Central memory CD4-positive, alpha-beta T cell (primary cell): ENCODE measurements at regions not wholly inside any gene's neighbourhood (a gene's known extent, or its start where the extent isn't known, plus 50 kb on each side); places are given as distances from the start of the nearest gene placed in this dataset.
"Not testable (repeated sequence)": the region's sequence is repeated elsewhere in the genome, so short reads cannot be mapped to it uniquely, and the experiment has no call there.

Experiments used
- DNase-seq: peaks from one replicate; pipeline ENCODE4 v3.0.0; 2022

- no peak for DNase-seq
Measured at GRCh38 chr14:45811155-45811554, 558.2 kb upstream of the MIS18BP1 start.

DNA sequence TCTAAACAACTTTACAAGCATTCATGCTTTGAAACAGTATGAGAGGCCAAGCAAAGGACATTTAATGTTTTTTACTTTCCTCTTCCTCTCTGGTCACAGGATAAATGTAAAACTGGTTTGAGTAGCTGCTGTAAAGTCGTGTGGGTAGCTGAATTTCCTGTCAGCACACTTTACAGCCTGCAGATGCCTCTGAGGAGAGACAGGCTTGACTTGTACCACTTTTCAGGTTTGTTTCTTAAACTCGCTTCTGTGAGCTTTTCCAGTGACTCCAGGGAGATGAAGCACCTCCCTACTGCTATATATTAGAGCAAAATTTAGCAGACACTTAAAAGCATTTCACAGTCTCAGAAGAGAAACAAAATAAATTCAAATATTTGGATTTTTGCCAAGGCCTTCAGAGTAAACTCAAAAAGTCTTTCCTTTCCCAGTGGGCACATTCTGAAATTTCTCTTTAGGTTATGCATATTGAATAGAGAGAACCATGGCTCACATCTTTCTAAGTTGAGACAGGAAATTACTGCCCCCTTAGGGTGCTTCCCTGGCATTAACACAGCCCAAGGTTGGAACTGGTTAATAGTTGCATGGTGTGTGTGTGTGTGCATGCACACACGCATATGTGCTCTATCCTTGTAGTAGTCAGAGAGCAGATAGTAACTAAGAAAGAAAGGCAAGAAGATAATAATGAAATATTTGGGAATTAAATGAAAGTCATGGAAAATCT, 557.3 kb upstream of the MIS18BP1 start:
- no peak for DNase-seq

DNA sequence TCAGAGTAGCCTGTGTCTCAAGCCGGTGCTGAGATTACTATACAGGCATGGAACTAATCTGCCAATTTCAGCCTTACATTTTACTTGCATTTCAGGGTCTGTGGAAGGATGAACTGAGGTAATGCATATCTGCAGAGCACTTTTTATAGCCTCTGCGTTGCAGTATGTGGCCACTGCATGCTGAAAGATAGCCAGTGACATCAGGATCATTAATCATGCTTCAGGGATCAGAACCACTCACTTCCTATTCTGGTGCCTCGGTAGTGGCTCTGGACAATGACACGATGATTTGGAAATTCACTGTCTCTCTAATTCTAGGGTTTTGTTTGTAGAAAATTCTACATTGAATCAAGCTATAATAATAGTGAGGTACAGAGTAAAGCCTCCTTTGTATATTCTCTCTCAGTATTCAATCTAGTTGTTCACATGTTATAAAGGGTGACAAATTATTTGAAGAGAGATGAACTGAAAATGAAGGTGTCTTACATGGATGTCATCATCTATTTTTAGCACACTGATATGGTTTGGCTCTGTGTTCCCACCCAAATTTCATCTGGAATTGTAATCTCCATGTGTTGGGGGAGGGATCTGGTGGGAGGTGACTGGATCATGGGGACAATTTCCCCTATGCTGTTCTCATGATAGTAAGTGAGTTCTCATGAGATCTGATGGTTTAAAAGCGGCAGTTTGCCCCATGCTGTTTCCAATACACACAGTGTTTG, 554.3 kb upstream of the MIS18BP1 start:
- DNase-seq, result no peak

GRCh38 chr14:45799511-45799910, 546.5 kb upstream of the MIS18BP1 start:
- DNase-seq, result no peak

GRCh38 chr14:45798659-45799058, 545.7 kb upstream of the MIS18BP1 start:
- DNase-seq, result no peak

DNA sequence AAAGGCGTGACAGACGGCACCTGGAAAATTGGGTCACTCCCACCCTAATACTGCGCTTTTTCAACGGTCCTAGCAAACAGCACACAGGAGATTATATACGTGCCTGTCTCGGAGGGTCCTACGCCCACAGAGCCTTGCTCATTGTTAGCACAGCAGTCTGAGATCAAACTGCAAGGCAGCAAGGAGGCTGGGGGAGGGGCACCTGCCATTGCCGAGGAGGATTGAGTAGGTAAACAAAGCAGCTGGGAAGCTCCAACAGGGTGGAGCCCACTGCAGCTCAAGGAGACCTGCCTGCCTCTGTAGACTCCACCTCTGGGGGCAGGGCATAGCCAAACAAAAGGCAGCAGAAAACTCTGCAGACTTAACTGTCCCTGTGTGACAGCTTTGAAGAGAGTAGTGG, 543.0 kb upstream of the MIS18BP1 start:
- not testable (repeated sequence) for DNase-seq

- DNase-seq, result no peak
Measured at GRCh38 chr14:45793081-45793480, 540.1 kb upstream of the MIS18BP1 start.

GRCh38 chr14:45790293-45790692, 537.3 kb upstream of the MIS18BP1 start:
- no peak for DNase-seq

DNA sequence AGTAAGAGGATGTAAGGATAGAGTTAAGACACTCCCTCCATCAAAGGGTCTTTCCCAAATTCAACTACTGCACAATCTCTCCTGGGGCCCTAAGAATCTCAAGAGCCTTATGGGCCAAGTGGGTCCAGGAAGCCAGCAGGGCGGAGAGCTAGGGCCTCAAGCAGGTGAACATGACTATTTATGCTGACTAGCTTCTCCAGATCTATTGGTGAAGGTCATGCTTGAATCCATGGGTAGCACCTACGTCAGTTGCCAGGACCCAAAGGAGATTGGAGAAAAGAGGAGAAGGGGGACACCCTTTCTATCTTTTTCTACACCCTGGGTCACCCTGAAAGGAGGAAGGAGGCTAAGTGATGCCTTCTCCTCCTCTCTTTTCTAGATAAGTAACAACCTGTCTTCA, 534.2 kb upstream of the MIS18BP1 start:
- no peak for DNase-seq

- DNase-seq, result no peak
Measured at GRCh38 chr14:45786266-45786665, 533.3 kb upstream of the MIS18BP1 start.

GRCh38 chr14:45785240-45785639, 532.2 kb upstream of the MIS18BP1 start:
- DNase-seq, result no peak

GRCh38 chr14:45766247-45766646, 513.2 kb upstream of the MIS18BP1 start:
- no peak for DNase-seq

GRCh38 chr14:45757655-45758054, 504.7 kb upstream of the MIS18BP1 start:
- no peak for DNase-seq

DNA sequence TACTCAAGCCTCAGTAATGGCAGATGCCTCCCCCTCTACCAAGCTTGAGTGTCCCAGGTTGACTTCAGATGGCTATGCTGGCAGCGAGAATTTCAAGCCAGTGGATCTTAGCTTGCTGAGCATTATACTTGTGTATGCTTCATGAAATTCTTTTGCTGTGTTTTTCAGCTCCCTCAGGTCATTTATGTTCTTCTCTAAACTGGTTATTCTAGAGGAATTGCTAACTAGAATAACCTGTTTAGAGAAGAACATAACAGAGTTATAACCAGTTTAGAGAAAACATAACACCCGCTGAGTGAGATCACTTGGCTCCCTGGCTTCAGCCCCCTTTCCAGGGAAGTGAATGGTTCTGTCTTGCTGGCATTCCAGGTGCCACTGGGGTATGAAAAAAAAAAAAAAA, 503.4 kb upstream of the MIS18BP1 start:
- not testable (repeated sequence) for DNase-seq

DNA sequence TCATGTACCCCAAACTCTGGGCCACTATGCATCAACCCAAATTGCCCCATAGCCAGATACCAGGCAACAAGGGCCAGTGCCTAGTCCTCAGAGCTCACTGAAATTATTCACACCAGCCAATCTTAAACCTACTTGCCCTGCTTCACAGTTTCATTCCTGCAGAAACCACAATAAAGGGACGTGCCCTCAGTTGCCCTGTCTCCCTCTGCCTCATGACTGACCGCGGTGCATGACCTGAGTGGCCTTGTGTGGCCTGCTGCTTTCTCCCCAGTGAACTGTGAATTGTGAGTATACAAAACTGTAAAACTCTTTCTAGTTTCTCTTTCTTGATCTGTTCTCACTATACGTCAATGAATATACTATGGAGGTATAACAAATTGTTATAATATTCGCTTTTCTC, 490.9 kb upstream of the MIS18BP1 start:
- DNase-seq, result no peak

GRCh38 chr14:45742187-45742586, 489.2 kb upstream of the MIS18BP1 start:
- no peak for DNase-seq

DNA sequence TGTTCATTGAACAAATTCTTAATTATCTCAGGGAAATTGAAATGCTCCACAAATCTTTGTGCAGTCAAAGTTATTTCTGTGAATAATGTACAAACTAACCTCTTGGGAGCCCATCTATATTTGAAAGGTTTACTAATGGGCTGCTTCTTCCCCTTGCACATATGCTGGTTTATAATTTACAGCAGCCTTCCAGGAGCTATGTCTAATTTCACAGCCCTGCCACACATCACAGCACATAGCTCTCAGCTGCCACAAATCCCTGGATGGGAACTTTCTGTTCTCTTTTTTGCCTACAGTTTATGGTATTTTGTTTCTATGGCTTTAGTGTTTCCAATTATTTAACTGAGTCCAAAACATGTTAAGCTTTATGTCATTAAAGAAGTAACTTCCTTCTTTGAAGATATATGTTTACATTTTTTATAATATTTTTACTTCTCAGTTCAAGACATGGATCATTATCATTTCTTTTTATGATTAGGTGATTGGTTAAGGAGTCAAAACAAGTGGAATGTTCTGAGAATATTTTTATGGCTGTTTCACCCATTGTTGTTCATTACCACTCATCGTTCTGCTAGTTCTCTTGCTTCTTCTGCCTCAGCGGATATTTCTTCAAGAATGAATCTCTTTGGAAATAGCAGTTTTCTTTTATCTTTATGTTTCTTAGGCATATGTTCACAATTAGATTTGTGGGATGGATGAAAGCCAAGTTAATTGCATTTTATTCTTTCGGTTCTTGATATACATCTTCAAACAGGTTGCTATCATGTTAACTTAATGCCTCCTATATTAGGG, 475.6 kb upstream of the MIS18BP1 start:
- no peak for DNase-seq

DNA sequence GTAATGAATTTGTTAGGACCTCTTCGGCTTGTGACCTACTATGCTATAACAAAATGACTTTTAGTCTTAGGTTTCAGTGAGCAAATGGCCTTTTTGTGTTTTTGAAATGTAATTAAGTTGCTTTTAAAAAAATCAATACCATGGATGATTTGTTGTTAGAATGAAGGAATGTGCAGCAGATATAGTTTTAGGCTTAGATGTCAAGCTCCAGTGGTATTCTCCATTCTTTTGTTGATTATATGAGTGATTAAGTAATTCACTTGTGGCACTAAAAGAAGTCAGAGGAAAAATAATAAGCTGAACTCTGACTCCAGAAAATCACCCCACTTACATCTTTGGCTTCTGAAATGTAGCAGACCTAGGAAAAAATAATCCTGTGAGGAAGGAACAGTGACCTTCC, 474.1 kb upstream of the MIS18BP1 start:
- DNase-seq, result no peak

DNA sequence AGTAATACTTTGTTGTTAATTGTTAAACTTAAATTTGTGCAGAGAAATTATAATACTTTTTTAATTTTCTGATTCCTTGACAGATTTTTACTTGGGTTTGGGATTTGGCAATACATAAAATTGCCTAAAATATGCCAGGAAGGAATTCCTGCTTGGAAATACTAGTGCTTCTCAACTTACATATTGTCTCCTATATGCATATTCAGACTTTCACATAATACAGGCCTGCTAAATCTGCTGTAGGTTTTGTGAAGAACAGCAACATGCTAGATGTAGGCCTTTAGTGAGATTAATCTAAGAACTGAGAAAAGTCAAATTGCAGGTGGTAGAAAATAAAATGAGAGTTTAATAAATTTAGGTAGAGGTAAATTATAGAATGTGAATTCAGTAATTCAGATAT, 468.5 kb upstream of the MIS18BP1 start:
- no peak for DNase-seq

DNA sequence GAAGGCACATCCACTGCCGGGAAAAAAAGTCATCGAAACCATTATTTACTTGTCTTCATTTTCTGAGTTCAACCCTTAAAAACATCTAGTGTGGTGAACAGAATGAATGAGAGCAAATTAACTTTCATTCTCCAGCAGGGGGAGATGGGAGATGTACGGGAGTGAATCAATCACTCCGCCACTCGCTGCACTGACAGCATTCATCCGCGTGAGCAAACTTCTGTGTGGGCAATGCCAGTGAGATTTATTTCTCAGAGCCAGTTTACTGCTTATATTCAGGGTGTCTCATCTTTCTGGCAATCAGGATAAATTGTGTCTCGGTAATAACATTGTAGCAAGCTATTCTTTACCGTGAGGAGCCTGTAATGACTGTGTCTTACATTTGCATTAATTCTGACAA, 463.6 kb upstream of the MIS18BP1 start:
- no peak for DNase-seq

DNA sequence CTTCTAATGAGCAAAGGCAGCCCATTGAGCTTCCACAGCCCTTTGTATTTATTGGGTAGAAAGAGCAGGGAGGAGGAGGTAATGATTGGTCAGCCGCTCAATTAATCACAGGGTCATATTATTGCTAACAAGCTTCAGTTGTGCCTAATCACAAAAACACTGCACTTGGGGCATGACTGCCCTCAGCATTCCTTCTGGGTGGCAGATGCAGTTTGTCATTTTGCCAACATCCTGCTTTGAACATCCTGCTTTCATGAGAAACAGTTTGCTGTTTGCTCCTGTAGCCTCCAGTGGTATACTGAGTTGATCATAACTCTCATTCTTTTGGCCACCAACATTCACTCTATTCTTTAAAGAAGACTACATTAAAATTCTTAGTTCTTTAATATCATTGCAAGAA, 462.9 kb upstream of the MIS18BP1 start:
- DNase-seq, result no peak

GRCh38 chr14:45709541-45709940, 456.5 kb upstream of the MIS18BP1 start:
- DNase-seq, result no peak

- no peak for DNase-seq
Measured at GRCh38 chr14:45705940-45706534, 453.0 kb upstream of the MIS18BP1 start.
